HTR-8/SVneo (cell line): ENCODE measurements at regions not wholly inside any gene's neighbourhood (a gene's known extent, or its start where the extent isn't known, plus 50 kb on each side); places are given as distances from the start of the nearest gene placed in this dataset.
"Not testable (repeated sequence)": the region's sequence is repeated elsewhere in the genome, so short reads cannot be mapped to it uniquely, and the experiment has no call there.

ENCODE experiments used
- DNase-seq: peaks from one replicate; pipeline ENCODE4 v3.0.0; 2011; ENCODE audit warnings: low spot score, mixed read lengths; ENCODE audit not compliant: insufficient read length
- FAIRE-seq: peaks from 2 replicates; lab custom pipeline; 2011; peaks lifted over from hg19 to GRCh38; lab: Jason Lieb, UNC

DNA sequence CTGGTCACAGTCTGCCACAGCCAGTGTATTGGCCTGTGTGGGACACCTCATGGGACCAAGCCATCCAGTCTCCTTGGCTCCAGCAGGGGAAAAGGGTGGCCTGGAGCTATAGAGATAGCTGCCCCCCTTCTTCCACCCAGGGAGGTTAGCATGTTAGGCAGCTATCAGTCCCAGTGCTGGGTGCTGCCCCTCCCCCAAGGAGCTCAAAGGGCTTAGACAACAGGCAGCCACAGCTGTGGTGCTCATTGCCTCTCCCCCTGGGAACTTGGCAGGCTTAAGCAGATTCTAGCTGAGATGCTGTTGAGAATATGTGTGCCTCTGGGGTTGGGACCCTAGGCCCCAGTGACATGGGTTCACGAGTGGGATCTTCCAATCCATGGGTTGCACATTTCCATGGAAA lies 226.0 kb upstream of the PTGER4 start:
- FAIRE-seq (peak; percentile 46), DNase-seq (no peak)

DNA sequence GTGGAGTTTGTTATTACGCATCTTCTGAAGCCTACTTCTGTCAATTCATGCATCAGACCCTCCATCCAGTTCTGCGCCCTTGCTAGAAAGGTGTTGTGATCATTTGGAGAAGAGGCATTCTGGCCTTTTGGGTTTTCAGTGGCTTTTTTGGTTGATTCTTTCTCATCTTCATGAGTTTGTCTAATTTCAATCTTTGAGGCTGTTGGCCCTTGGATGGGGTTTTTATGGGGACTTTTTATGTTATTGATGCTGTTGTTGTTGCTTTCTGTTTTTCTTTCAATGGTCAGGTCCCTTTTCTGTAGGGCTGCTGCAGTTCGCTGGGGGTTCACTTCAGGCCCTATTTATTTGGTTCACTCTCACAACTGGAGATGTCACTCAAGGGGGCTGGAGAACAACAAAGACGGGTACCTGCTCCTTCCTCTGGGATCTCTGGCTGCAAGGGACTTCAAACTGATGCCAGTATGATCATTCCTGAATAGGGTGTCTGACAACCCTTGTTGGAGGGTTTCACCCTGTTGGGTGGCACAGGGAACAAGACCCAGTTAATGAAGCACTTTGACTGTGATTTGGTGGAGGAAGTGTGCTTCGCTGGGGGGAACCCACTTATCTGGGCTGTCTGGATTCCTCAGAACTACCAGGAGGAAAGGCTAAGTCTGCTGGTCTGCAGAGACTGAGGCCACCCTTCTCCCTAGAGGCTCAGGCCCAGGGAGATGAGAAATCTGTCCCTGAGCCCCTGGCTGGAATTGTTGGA lies 226.7 kb upstream of the PTGER4 start:
- no peak for FAIRE-seq
- DNase-seq: no peak

DNA sequence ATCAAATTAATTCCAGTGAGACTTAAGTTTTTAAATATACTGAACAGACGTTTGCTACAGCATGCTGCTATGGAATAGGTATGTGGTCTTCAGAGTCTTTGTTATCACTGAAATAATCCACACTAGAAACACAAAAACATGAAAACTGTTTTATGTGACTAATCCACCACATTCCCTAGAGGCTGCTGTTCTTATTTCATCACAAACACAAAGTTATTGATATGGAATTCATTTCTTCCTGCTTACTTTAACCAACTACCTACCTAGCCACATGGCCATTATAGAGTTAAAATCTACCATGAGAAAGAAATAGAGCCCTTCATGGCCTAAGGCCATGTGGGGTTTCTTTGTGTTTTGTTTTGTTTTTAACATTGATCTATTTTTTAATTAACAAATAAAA lies 232.3 kb upstream of the PTGER4 start:
- FAIRE-seq (no peak), DNase-seq (no peak)

DNA sequence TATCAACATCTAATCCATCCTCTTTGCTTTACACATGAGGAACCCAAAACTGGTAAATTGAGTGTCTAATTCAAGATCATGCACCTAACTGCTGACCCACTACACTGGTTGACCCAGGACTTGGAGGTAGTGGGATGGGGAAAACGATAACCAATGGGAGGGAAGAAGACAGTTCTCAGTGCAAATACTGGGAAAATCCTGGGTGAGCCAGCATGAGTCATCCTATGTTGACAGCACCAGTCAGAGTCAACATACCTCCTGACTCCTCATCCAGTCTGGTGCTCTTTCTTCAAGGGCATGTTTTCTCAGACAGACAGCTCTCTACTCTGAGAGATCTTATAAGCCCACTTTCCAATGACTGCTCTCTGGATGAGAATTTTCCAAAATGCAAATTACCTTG lies 232.8 kb upstream of the PTGER4 start:
- FAIRE-seq: peak; percentile 96
- peak; percentile 65 for DNase-seq

DNA sequence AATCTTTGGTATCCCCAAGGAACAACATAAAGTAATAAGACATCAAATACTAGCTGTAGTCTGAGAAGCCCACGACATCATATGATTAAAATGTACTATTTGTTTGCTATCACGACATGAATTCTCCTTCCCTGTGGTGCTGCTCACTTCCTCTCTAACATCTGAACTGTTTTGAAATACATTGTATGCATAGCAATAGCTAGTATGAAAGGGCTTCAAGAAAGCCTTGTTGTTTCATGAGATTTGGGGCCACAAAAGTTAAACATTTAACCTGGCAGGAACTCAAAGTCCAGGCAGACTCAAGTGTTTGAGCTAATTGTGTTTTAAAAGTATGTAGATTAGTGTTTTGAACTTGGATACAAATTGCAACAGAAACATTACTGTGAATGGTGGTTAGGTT lies 237.4 kb upstream of the PTGER4 start:
- no peak for FAIRE-seq

DNA sequence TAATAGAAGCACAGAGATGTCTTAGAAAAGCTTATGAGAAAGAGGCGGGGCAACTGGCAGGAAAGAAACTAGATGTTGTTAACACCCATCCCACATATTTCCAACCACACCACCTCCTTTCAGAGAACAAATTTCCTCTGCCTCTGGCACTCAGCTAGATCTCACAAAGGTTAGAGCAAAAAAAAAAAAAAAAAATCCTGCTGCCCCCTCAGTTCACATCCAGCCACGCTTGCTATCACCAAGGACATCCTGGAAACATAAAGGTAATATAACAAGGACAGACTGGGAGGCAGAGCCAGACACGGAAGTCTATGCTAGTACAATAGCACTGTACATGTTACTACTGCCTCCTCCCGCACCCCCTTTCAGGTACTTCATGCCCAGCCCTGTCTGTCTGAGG lies 238.0 kb upstream of the PTGER4 start:
- FAIRE-seq: no peak
- no peak for DNase-seq

More for the DNA sequence above, 237.4 kb upstream of the PTGER4 start:
- DNase-seq: no peak

DNA sequence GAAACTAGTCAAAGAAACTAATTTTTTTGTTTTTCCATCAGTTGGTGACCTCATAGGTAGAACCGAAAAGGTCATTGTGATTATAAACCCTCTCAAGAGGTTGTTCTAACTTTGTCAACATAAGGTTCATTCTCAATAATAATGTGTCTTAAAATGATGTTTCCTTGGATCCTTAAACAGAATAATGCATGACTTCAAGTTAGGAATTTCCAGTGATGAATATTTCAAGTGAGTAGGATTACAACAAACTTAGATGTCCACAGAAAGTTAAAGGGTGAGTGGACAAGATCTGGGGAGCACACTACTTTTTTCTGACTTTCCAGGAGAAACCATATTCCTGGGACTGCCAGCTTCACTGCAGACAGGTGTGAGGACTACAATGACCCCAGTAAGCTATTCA lies 239.0 kb upstream of the PTGER4 start:
- no peak for DNase-seq
- peak; percentile 44 for FAIRE-seq

DNA sequence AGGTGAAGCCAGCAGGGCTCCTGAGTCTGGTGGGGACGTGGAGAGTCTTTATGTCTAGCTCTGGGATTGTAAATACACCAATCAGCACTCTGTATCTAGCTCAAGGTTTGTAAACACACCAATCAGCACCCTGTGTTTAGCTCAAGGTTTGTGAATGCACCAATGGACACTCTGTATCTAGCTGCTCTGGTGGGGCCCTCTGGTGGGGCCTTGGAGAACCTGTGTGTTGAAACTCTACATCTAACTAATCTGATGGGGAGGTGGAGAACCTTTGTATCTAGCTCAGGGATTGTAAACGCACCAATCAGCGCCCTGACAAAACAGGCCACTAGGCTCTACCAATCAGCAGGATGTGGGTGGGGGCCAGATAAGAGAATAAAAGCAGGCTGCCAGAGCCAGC lies 240.6 kb upstream of the PTGER4 start:
- not testable (repeated sequence) for FAIRE-seq, DNase-seq

DNA sequence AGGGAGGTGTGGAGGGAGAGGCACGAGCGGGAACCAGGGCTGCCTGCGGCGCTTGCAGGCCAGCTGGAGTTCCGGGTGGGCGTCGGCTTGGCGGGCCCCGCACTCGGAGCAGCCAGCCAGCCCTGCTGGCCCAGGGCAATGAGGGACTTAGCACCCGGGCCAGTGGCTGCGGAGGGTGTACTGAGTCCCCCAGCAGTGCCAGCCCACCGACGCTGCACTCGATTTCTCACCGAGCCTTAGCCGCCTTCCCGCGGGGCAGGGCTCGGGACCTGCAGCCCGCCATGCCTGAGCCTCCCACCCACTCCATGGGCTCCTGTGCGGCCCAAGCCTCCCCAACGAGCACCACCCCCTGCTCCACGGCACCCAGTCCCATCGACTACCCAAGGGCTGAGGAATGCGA lies 241.1 kb upstream of the PTGER4 start:
- FAIRE-seq, DNase-seq: not testable (repeated sequence)

DNA sequence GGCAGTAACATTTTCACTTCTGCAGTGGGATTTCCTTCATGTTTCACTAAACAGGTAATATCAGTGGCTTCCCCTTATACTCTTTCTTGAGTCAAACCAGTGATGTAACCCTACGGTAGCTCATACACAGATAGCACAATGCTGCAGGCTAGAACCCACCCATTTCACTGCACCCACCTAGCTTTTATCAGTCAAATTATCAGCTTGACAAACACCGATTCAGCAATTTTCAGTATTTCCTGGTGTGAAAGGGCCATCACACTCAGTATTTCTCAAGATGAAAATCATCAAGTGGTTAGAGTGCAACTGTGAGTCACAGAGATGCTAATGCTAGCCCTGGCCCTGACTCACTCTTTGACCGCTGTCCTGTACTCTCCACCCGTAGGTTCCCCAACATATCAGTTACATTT lies 242.3 kb upstream of the PTGER4 start:
- FAIRE-seq: peak; percentile 75
- DNase-seq: peak; percentile 43

DNA sequence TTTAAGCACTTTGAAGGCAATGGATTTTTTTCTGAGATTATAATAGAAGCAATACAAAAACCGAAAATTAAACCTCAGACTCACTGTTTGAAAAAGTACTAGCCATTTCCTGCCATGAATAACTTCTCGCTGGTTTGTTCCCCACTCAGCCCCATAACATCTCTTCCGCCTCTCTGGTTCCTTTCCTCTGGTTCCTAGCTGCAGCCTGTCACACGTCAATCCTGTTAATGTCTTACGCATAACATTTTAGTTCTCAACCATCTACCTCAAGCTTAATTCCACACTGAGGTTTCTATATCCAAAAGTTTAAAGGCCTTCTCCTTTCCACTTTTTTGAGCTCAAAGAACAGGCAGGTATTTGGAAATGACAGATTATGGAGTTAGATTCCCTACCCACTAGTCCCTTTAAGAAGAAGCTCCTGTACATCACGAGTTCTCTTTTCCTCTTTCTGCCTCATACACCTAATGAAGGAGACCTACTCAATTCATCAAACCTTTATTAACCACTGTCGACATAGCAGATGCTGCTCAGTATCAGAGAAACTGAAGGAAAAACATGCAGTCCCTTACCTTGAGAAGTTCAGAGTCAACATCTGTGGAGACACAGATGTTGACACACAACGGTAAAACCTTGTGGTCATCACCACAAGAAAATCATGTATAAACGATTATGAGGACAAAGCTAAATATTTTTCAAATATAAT lies 243.0 kb upstream of the PTGER4 start:
- FAIRE-seq: no peak
- DNase-seq: no peak

DNA sequence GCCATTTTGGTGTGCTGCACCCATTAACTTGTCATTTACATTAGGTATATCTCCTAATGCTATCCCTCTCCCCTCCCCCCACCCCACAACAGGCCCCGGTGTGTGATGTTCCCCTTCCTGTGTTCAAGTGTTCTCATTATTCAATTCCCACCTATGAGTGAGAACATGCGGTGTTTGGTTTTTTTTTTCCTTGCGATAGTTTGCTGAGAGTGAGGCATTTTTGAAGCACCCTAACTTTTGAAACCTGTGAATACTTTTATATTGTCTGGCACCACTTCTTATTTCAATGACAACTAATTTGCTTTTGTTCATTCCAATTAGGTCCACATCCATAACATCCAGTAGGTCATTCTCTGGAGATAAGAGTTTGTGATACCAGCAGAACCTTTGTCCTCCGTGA lies 244.0 kb upstream of the PTGER4 start:
- FAIRE-seq, DNase-seq: not testable (repeated sequence)

DNA sequence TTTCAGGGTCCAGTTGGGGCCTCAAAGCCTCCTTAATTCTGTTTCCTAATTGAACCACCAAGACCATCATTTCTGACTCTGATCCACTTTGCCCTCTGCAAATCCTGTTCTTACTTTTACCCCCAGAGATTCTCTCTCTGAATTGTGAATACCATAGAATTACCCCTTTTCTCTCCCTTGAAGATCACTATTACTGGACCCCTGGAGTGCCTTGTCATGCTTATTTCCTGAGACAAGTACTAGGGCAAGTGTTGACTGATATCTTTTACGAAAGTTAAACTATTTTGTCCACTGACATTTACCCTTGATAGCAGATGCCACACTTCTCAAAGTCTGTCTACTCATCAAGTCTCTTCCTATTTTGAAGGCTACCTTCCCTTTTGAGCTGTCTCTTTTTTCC lies 246.9 kb upstream of the PTGER4 start:
- no peak for FAIRE-seq
- no peak for DNase-seq

DNA sequence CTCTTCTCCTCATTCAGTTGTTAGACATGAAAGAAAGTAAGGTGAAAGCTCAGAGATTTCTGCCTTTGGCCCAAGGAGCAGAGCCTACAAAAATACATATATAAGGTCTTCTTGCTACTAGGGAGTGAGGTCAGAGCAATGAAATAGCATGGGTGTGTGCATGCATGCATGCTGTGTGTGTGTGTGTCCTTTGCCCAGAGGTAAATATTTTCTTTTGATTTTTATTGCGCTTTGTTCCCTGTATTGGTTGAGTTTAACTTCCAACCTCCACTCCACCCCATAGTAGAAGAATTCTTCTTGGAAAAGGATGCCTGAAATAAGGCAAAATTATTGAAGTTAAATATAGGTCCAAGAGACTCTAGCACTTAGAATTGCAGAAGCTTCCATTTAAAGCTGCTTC lies 248.0 kb upstream of the PTGER4 start:
- no peak for FAIRE-seq
- no peak for DNase-seq

DNA sequence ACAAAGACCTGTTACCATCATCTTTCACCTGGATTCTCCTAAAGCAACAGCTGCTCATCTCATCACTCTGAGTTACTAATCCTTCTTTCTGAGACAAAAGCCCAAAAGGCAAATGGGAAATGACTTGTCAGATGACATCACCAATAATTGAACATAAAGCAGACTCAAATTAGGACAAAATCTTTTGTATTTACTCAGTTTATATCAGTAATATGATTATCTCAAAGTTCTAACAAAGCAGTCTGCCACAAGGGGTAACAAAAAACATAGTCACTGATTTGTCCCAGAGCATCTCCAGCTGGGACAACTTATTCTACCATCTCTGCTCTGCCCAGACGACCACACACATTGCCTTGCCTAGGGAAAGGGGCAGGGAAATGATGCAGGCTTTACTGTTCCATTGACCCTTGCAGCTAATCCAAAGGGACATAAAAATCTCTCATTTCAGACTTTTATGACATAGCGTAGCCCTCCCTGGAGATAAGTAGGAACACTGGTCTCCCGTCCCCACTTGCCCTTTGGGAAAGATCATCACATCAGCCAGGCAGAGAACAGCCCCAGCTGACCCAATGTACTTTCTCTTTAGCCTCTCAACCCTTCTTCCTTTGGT lies 249.5 kb upstream of the PTGER4 start:
- FAIRE-seq (no peak), DNase-seq (no peak)

DNA sequence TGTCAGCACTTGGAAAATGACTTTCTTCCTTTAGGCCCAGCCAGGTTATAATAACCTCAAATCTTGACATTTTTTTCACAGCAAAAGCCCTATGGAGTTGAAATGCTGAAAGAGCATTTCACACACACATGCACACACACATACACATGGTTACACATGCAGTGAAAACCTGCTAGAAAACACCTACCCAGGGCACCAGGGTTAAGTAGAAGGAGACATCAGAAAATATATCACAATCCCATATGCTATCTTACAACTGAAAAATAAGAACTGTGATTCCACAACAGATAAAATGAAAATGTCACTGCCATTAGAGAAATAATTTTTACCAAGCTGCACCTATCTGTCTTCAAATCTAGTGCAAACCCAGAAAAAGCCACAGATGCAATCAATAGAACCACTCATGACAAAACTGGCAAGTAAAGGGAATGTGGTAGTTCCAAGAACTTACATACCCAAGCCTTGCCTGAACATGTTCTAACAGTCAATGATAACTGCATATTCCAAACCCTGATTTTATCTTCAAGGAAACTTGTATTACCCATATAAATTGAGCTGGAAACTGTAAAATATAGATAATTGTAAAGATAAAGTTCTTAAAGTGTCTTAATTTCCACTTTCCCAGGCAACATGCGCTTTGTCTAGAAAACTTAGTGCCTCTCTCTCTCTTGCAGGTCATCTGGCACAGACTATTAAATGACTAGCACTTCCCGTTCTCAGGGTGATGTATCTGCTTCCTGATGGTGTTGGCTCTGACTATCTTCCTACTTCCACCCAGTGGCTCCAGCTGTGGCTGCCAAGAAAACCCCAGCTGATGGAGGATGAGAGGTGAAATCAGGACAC lies 250.2 kb upstream of the PTGER4 start:
- DNase-seq: no peak
- peak; percentile 38 for FAIRE-seq

DNA sequence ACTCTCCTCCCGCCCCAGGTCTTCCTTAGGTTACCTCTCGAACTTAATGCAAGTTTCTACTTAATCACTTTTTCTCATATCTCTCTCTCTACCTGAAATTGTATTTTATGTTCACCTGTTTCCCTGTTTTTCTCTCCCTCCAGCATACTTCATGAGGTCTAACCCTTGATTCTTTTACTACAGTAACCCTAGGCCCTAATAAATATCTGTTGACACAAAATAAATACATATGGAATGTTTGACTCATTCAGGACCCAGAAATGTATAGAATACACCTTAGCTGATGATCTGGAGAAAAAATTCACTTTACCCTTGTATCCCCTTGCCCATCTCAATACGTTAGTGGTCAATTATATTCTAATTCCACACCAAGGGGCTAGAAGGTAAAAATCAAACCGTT lies 250.9 kb upstream of the PTGER4 start:
- FAIRE-seq (no peak), DNase-seq (no peak)

DNA sequence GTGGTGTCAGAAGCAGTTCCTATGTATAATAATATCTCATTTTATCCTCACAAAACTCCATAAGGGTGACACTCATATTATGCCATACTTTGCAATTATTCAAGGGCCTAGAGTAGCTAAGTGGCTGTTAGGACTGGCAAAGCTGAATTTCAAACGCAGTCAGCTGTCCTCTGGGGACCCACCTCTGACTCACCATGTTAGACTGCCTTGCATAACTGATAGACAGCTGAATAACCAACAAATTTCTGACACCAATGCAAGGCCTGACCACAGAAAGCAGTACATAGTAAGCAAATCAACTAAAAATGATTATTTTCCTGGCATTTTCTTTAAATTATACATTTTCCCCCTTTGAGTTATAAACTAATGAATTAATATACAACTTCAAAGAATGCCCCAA lies 251.6 kb upstream of the PTGER4 start:
- DNase-seq (peak; percentile 61), FAIRE-seq (peak; percentile 58)

DNA sequence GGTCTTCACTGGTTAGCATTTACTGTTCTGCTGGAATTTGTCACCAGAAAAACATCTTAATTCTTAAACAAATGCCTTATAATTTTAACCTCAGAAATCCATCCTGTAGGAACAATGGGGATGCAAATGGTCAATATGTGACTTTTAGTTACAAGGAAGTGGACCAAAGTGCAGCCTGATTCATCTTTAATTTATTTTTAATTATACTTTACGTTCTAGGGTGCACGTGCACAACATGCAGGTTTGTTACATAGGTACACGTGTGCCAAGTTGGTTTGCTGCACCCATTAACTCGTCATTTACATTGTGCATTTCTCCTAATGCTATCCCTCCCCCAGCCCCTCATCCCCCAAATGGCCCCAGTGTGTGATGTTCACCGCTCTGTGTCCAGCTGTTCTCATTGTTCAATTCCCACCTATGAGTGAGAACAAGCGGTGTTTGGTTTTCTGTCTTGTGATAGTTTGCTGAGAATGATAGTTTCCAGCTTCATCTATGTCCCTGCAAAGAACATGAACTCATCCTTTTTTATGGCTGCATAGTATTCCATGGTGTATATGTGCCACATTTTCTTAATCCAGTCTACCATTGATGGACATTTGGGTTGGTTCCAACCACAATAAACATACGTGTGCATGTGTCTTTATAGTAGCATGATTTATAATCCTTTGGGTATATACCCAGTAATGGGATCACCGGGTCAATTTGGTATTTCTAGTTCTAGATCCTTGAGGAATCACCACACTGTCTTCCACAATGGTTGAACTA lies 262.5 kb upstream of the PTGER4 start:
- not testable (repeated sequence) for DNase-seq, FAIRE-seq

DNA sequence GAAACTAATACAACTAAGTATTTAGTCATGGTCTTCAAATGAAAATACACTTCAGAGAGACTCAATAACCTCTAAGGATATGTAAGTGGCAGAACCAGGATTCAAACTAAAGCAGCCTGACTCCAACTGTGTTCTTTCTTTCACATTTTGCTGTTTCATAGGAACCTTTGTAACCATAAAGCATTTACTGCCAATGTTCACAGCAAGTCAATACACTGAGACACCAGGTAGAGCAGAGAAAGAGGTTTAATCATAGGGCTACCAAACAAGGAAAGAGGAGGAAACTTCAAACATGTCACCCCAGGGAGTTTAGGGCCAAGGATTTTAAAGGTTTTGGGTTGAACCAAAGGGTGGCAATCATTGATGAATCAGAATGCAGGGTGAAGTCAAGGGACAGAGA lies 263.1 kb upstream of the PTGER4 start:
- FAIRE-seq (no peak), DNase-seq (no peak)
